Liver (tissue), 8 donors: ENCODE measurements at regions not wholly inside any gene's neighbourhood (a gene's known extent, or its start where the extent isn't known, plus 50 kb on each side); places are given as distances from the start of the nearest gene placed in this dataset.

Source experiments
- DNase-seq: peaks from one replicate; pipeline ENCODE4 v3.0.0-alpha.2; 2017; ENCODE audit warnings: low spot score
- H3K27ac ChIP-seq, 2 donors: one replicate each; pipeline ENCODE4 v1.7.0; 2013; ENCODE audit warnings: inconsistent platforms in 2 of 2, low read length in 2 of 2, control low read depth in 1 of 2, low read depth in 1 of 2, mild to moderate bottlenecking in 1 of 2
- H3K27me3 ChIP-seq, 4 donors: one replicate each; pipeline versions ENCODE4 v1.6.1 to v1.7.0; 2013; ENCODE audit warnings: low read length in 3 of 4, inconsistent platforms in 1 of 4, mild to moderate bottlenecking in 1 of 4, moderate library complexity in 1 of 4; ENCODE audit not compliant: control insufficient read depth in 4 of 4, insufficient read depth in 4 of 4
- H3K36me3 ChIP-seq, 4 donors: one replicate each; pipeline versions ENCODE4 v1.6.1 to v1.7.0; 2013; ENCODE audit warnings: low read length in 3 of 4, mild to moderate bottlenecking in 3 of 4, low read depth in 1 of 4, moderate library complexity in 1 of 4; ENCODE audit not compliant: control insufficient read depth in 4 of 4, insufficient read depth in 3 of 4
- H3K4me1 ChIP-seq, 4 donors: one replicate each; pipeline versions ENCODE4 v1.6.1 to v1.7.0; 2013; ENCODE audit warnings: low read length in 3 of 4, mild to moderate bottlenecking in 3 of 4, moderate library complexity in 1 of 4; ENCODE audit not compliant: control insufficient read depth in 4 of 4, insufficient read depth in 4 of 4
- H3K4me3 ChIP-seq, 3 donors: one replicate each; pipeline versions ENCODE4 v1.6.1 to v1.7.0; 2013; ENCODE audit warnings: low read length in 3 of 3, control low read depth in 1 of 3, low read depth in 1 of 3, mild to moderate bottlenecking in 1 of 3
- H3K9ac ChIP-seq, 2 donors: one replicate each; pipeline ENCODE4 v1.7.0; 2013; ENCODE audit warnings: low read length in 2 of 2, mild to moderate bottlenecking in 2 of 2, moderate library complexity in 2 of 2, control low read depth in 1 of 2, low read depth in 1 of 2
- H3K9me3 ChIP-seq, 4 donors: one replicate each; pipeline versions ENCODE4 v1.6.1 to v1.7.0; 2013; ENCODE audit warnings: low read length in 3 of 4; ENCODE audit not compliant: control insufficient read depth in 4 of 4
- EGR1 ChIP-seq, 2 donors: IDR thresholded peaks; 2 replicates each; pipeline ENCODE4 v1.6.1; 2016 to 2018; ENCODE audit warnings: antibody characterized with exemption in 2 of 2, low read depth in 2 of 2
- FOXA1 ChIP-seq: IDR thresholded peaks from 2 replicates; pipeline ENCODE4 v1.6.1; 2016; ENCODE audit warnings: antibody characterized with exemption
- FOXA2 ChIP-seq: IDR thresholded peaks from 2 replicates; pipeline ENCODE4 v1.6.1; 2016; ENCODE audit warnings: antibody characterized with exemption
- GABPA ChIP-seq, 2 donors: IDR thresholded peaks in 1 of 2; conservative IDR thresholded peaks in 1 of 2; 2 replicates each; pipeline ENCODE4 v1.6.1; 2016; ENCODE audit warnings: antibody characterized with exemption in 2 of 2, mild to moderate bottlenecking in 1 of 2, moderate library complexity in 1 of 2
- HNF4A ChIP-seq, 2 donors: conservative IDR thresholded peaks; 2 replicates each; pipeline ENCODE4 v1.6.1; 2016; ENCODE audit warnings: antibody characterized with exemption in 2 of 2, mild to moderate bottlenecking in 2 of 2
- HNF4G ChIP-seq: IDR thresholded peaks from 2 replicates; pipeline ENCODE4 v1.6.1; 2016; ENCODE audit warnings: antibody characterized with exemption
- JUND ChIP-seq, 2 donors: IDR thresholded peaks; 2 replicates each; pipeline ENCODE4 v1.6.1; 2016; ENCODE audit warnings: antibody characterized with exemption in 2 of 2
- NR2F2 ChIP-seq: IDR thresholded peaks from 2 replicates; pipeline ENCODE4 v1.6.1; 2016; ENCODE audit warnings: antibody characterized with exemption
- RAD21 ChIP-seq, 2 donors: IDR thresholded peaks; 2 replicates each; pipeline ENCODE4 v1.6.1; 2016; ENCODE audit warnings: antibody characterized with exemption in 2 of 2, mild to moderate bottlenecking in 2 of 2
- RXRA ChIP-seq, 2 donors: IDR thresholded peaks; 2 replicates each; pipeline ENCODE4 v1.6.1; 2017 to 2018; ENCODE audit warnings: antibody characterized with exemption in 2 of 2, mild to moderate bottlenecking in 1 of 2
- SP1 ChIP-seq: IDR thresholded peaks from 2 replicates; pipeline ENCODE4 v1.6.1; 2018; ENCODE audit warnings: antibody characterized with exemption, mild to moderate bottlenecking
- TAF1 ChIP-seq: conservative IDR thresholded peaks from 2 replicates; pipeline ENCODE4 v1.6.1; 2016; ENCODE audit warnings: antibody characterized with exemption, mild to moderate bottlenecking
- YY1 ChIP-seq: IDR thresholded peaks from 2 replicates; pipeline ENCODE4 v1.6.1; 2016; ENCODE audit warnings: antibody characterized with exemption, mild to moderate bottlenecking
- WGBS: extraction: QIAGEN DNeasy Blood & Tissue Kit; methylation state at CpG from one replicate; pipeline ENCODE4 v1.1.7; 2013; 5-methylcytosine and 5-hydroxymethylcytosine counted together
- TF ChIP-seq, protein P1 (sequence below): IDR thresholded peaks from 2 replicates; pipeline ENCODE4 v1.6.1; 2016; ENCODE audit warnings: antibody characterized with exemption
- TF ChIP-seq, protein P2 (sequence below): IDR thresholded peaks from 2 replicates; pipeline ENCODE4 v1.6.1; 2016; ENCODE audit warnings: antibody characterized with exemption
- TF ChIP-seq, protein P3 (sequence below): IDR thresholded peaks from 2 replicates; pipeline ENCODE4 v1.6.1; 2016; ENCODE audit warnings: antibody characterized with exemption, mild to moderate bottlenecking
- TF ChIP-seq, protein P4 (sequence below): fragments of 150-350 bp; IDR thresholded peaks from 2 replicates; pipeline ENCODE4 v1.5.1; 2017; ENCODE audit warnings: improper control_type of control experiment, low read depth, low read length; ENCODE audit not compliant: missing input control
- TF ChIP-seq, protein P5 (sequence below): IDR thresholded peaks from 2 replicates; pipeline ENCODE4 v1.6.1; 2016; ENCODE audit warnings: antibody characterized with exemption
- donor health status: healthy.
- donor health status: healthy.
- donor health status: healthy.
- donor health status: healthy.
- donor health status: healthy.

DNA sequence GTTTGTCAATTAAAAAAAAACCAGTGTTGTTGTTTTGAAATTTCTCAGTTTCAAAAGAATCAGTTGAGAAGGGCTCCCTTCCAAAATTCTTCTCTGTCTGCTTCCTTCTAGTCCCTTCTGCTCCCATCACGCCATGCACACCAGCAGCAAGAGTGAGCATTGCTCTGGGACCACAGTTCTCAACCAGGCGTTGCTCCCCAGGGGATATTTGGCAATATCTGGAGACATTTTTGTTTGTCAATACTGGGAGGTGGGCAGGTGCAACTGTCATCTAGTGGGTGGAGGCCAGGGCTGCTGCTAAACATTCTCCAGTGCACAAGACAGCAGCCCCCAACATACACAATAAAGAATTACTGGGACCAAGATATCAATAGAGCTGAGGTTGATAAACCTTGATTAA lies 74.8 kb upstream of the EGFL6 start:
- TF ChIP-seq JUND (IDR thresholded peaks at IDR 0.05) = no peak
- TF ChIP-seq, protein P1, sequence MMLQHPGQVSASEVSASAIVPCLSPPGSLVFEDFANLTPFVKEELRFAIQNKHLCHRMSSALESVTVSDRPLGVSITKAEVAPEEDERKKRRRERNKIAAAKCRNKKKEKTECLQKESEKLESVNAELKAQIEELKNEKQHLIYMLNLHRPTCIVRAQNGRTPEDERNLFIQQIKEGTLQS = no peak
- TF ChIP-seq, protein P2, sequence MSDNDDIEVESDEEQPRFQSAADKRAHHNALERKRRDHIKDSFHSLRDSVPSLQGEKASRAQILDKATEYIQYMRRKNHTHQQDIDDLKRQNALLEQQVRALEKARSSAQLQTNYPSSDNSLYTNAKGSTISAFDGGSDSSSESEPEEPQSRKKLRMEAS = no peak
- TF ChIP-seq, protein P3, sequence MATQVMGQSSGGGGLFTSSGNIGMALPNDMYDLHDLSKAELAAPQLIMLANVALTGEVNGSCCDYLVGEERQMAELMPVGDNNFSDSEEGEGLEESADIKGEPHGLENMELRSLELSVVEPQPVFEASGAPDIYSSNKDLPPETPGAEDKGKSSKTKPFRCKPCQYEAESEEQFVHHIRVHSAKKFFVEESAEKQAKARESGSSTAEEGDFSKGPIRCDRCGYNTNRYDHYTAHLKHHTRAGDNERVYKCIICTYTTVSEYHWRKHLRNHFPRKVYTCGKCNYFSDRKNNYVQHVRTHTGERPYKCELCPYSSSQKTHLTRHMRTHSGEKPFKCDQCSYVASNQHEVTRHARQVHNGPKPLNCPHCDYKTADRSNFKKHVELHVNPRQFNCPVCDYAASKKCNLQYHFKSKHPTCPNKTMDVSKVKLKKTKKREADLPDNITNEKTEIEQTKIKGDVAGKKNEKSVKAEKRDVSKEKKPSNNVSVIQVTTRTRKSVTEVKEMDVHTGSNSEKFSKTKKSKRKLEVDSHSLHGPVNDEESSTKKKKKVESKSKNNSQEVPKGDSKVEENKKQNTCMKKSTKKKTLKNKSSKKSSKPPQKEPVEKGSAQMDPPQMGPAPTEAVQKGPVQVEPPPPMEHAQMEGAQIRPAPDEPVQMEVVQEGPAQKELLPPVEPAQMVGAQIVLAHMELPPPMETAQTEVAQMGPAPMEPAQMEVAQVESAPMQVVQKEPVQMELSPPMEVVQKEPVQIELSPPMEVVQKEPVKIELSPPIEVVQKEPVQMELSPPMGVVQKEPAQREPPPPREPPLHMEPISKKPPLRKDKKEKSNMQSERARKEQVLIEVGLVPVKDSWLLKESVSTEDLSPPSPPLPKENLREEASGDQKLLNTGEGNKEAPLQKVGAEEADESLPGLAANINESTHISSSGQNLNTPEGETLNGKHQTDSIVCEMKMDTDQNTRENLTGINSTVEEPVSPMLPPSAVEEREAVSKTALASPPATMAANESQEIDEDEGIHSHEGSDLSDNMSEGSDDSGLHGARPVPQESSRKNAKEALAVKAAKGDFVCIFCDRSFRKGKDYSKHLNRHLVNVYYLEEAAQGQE = no peak
- WGBS = 45% methylated on average over 2 of the region's 2 CpGs

DNA sequence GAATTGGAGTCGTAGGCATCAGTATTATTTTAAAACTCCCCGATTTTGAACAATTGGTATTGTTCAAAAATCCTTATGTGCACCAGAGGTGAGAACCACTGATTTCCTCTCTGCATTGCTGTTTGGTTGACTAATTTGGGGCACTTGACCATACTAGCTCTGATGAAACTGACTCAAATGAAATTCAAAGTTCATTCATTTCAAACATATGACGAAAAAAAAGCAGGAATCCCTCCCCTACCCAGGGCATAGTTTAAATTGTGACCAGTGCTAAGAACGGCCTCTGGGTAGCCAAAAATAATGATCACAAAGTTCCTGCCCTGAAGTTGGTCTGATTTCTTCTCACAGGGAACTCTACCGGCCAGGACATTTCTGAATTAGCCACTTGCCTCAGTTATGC lies 75.7 kb upstream of the EGFL6 start:
- no peak for DNase-seq
- WGBS = 43% methylated on average over 5 of the region's 5 CpGs
- peak in 1 of 2 donors; percentile 39 for TF ChIP-seq JUND (IDR thresholded peaks at IDR 0.05)
- no peak for TF ChIP-seq YY1
- TF ChIP-seq HNF4G = peak; percentile 27
- TF ChIP-seq SP1 = peak; percentile 67
- TF ChIP-seq, protein P2 = no peak
- no peak for TF ChIP-seq GABPA (IDR thresholded peaks at IDR 0.05 in 1 of 2, conservative IDR thresholded peaks at IDR 0.05 in 1 of 2)
- no peak for TF ChIP-seq RAD21 (IDR thresholded peaks at IDR 0.05)
- no peak for TF ChIP-seq FOXA1
- TF ChIP-seq, protein P4, sequence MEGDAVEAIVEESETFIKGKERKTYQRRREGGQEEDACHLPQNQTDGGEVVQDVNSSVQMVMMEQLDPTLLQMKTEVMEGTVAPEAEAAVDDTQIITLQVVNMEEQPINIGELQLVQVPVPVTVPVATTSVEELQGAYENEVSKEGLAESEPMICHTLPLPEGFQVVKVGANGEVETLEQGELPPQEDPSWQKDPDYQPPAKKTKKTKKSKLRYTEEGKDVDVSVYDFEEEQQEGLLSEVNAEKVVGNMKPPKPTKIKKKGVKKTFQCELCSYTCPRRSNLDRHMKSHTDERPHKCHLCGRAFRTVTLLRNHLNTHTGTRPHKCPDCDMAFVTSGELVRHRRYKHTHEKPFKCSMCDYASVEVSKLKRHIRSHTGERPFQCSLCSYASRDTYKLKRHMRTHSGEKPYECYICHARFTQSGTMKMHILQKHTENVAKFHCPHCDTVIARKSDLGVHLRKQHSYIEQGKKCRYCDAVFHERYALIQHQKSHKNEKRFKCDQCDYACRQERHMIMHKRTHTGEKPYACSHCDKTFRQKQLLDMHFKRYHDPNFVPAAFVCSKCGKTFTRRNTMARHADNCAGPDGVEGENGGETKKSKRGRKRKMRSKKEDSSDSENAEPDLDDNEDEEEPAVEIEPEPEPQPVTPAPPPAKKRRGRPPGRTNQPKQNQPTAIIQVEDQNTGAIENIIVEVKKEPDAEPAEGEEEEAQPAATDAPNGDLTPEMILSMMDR = no peak
- TF ChIP-seq HNF4A (conservative IDR thresholded peaks at IDR 0.05) = peak; percentile 73 to 81
- TF ChIP-seq, protein P3 = no peak
- TF ChIP-seq, protein P1 = no peak
- peak; percentile 38 to 63 for TF ChIP-seq RXRA (IDR thresholded peaks at IDR 0.05)
- no peak for TF ChIP-seq FOXA2
- TF ChIP-seq EGR1 (IDR thresholded peaks at IDR 0.05; ENCODE audit: low read depth in 2 of 2) = no peak
- TF ChIP-seq NR2F2 = no peak
- no peak for TF ChIP-seq TAF1
- TF ChIP-seq, protein P5, sequence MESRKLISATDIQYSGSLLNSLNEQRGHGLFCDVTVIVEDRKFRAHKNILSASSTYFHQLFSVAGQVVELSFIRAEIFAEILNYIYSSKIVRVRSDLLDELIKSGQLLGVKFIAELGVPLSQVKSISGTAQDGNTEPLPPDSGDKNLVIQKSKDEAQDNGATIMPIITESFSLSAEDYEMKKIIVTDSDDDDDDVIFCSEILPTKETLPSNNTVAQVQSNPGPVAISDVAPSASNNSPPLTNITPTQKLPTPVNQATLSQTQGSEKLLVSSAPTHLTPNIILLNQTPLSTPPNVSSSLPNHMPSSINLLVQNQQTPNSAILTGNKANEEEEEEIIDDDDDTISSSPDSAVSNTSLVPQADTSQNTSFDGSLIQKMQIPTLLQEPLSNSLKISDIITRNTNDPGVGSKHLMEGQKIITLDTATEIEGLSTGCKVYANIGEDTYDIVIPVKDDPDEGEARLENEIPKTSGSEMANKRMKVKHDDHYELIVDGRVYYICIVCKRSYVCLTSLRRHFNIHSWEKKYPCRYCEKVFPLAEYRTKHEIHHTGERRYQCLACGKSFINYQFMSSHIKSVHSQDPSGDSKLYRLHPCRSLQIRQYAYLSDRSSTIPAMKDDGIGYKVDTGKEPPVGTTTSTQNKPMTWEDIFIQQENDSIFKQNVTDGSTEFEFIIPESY = no peak

More for the DNA sequence above, 74.8 kb upstream of the EGFL6 start:
- Histone ChIP-seq H3K4me3 (no peak overlapping the region), H3K4me1 (peaks cover 5 to 23% (median 14%) of the 10 kb centered on the region in 4 donors), H3K9ac (no peak overlapping the region), H3K27me3 (no peaks in the 10 kb centered on the region), H3K9me3 (no peaks in the 10 kb centered on the region), H3K27ac (peak overlapping the region in 1 of 2 donors; percentile 3), H3K36me3 (no peaks in the 10 kb centered on the region)
- DNase-seq = no peak

More for the DNA sequence above, 75.7 kb upstream of the EGFL6 start:
- Histone ChIP-seq H3K9ac (no peak overlapping the region), H3K27me3 (no peaks in the 10 kb centered on the region), H3K9me3 (no peaks in the 10 kb centered on the region), H3K4me1 (peaks cover 5 to 23% (median 14%) of the 10 kb centered on the region in 4 donors), H3K4me3 (no peak overlapping the region), H3K36me3 (no peaks in the 10 kb centered on the region), H3K27ac (peak overlapping the region; percentile 37 to 79)
